OCI-LY1 (cell line): ENCODE measurements at regions not wholly inside any gene's neighbourhood (a gene's known extent, or its start where the extent isn't known, plus 50 kb on each side); places are given as distances from the start of the nearest gene placed in this dataset.

ENCODE experiments used
- H2AFZ ChIP-seq: fragments of 200-600 bp; sonication (generic), shearing (Covaris generic); 2 replicates; pipeline ENCODE4 v1.6.0; 2014; ENCODE audit warnings: antibody characterized with exemption, mild to moderate bottlenecking, low read length
- H3F3A ChIP-seq: fragments of 200-600 bp; sonication (generic), shearing (Covaris generic); 2 replicates; pipeline ENCODE4 v1.6.0; 2014; ENCODE audit warnings: mild to moderate bottlenecking, antibody characterized with exemption, low read length, moderate library complexity; ENCODE audit not compliant: insufficient read depth
- H3K27ac ChIP-seq: fragments of 200-600 bp; sonication (generic); 2 replicates; pipeline ENCODE4 v1.5.1; 2014; ENCODE audit warnings: low read length, mixed run types, mild to moderate bottlenecking, low read depth; ENCODE audit not compliant: poor library complexity, severe bottlenecking
- H3K27me3 ChIP-seq: fragments of 200-600 bp; sonication (generic); 2 replicates; pipeline ENCODE4 v1.6.0; 2014; ENCODE audit warnings: antibody characterized with exemption, mild to moderate bottlenecking, low read length, moderate library complexity; ENCODE audit not compliant: insufficient read depth
- H3K36me3 ChIP-seq: fragments of 200-600 bp; sonication (generic); 2 replicates; pipeline ENCODE4 v1.6.1; 2014; ENCODE audit warnings: mild to moderate bottlenecking, antibody characterized with exemption, low read length, moderate library complexity, mixed read lengths; ENCODE audit not compliant: insufficient read depth
- H3K4me1 ChIP-seq: fragments of 200-600 bp; sonication (generic); 2 replicates; pipeline ENCODE4 v1.5.1; 2014; ENCODE audit warnings: mild to moderate bottlenecking, low read length, moderate library complexity; ENCODE audit not compliant: insufficient read depth, severe bottlenecking
- H3K4me2 ChIP-seq: fragments of 200-600 bp; sonication (generic), shearing (Covaris generic); 2 replicates; pipeline ENCODE4 v1.6.1; 2014; ENCODE audit warnings: low read length
- H3K4me3 ChIP-seq: fragments of 200-600 bp; sonication (generic); 2 replicates; pipeline ENCODE4 v1.5.1; 2014; ENCODE audit warnings: low read length, low read depth, mild to moderate bottlenecking, mixed read lengths; ENCODE audit not compliant: poor library complexity, severe bottlenecking
- H3K79me2 ChIP-seq: fragments of 200-600 bp; shearing (Covaris generic); 2 replicates; pipeline ENCODE4 v1.6.1; 2016; ENCODE audit warnings: mixed run types, low read length, mixed read lengths; ENCODE audit not compliant: insufficient read depth
- H3K9ac ChIP-seq: fragments of 200-600 bp; sonication (generic), shearing (Covaris generic); 2 replicates; pipeline ENCODE4 v1.6.1; 2014; ENCODE audit warnings: mild to moderate bottlenecking, low read length, mixed read lengths
- H3K9me2 ChIP-seq: fragments of 200-600 bp; sonication (generic), shearing (Covaris generic); 2 replicates; pipeline ENCODE4 v1.6.1; 2014; ENCODE audit warnings: low read depth, mild to moderate bottlenecking, low read length, mixed read lengths
- H3K9me3 ChIP-seq: fragments of 200-600 bp; shearing (Covaris generic); 2 replicates; pipeline ENCODE4 v1.6.1; 2014; ENCODE audit warnings: low read length, mixed read lengths
- H4K20me1 ChIP-seq: fragments of 200-600 bp; sonication (generic), shearing (Covaris generic); 2 replicates; pipeline ENCODE4 v1.6.0; 2016; ENCODE audit warnings: mild to moderate bottlenecking, low read length; ENCODE audit not compliant: insufficient read depth
- CTCF ChIP-seq: fragments of 200-600 bp; sonication (generic), shearing (Covaris generic); IDR thresholded peaks from 2 replicates; pipeline ENCODE4 v1.5.1; 2017; ENCODE audit warnings: mild to moderate bottlenecking, antibody characterized with exemption, low read length, moderate library complexity, mixed read lengths
- EZH2 ChIP-seq: fragments of 200-600 bp; sonication (generic), shearing (Covaris generic); IDR thresholded peaks from 2 replicates; pipeline ENCODE4 v1.8.0; 2017; ENCODE audit warnings: borderline replicate concordance, mixed run types, mild to moderate bottlenecking, antibody characterized with exemption, low read length, moderate library complexity, mixed read lengths

GRCh38 chr11:70574725-70575347 lies 176.5 kb downstream of the CTTN start:
- H3K9ac ChIP-seq, result no peak overlapping the region
- no peaks in the 10 kb centered on the region for H3K79me2 ChIP-seq
- H3K4me2 ChIP-seq, result no peak overlapping the region
- no peaks in the 10 kb centered on the region for H3K4me1 ChIP-seq
- no peak overlapping the region for H2AFZ ChIP-seq
- TF ChIP-seq CTCF (no peak), EZH2 (no peak)
- no peaks in the 10 kb centered on the region for H3K9me3 ChIP-seq
- H3K9me2 ChIP-seq, result no peaks in the 10 kb centered on the region
- H3F3A ChIP-seq, result no peaks in the 10 kb centered on the region
- H3K27ac ChIP-seq, result no peak overlapping the region
- no peaks in the 10 kb centered on the region for H4K20me1 ChIP-seq
- H3K4me3 ChIP-seq, result no peak overlapping the region
- peaks cover under 1% of the 10 kb centered on the region; the same call in 1 of the 2 replicates for H3K27me3 ChIP-seq
- H3K36me3 ChIP-seq, result no peaks in the 10 kb centered on the region

GRCh38 chr11:70575396-70576060 lies 177.2 kb downstream of the CTTN start:
- Histone ChIP-seq H3K27me3 (no peaks in the 10 kb centered on the region; the same call in 1 of the 2 replicates), H3K9me3 (no peaks in the 10 kb centered on the region)
- TF ChIP-seq EZH2, result no peak
- no peak for TF ChIP-seq CTCF

DNA sequence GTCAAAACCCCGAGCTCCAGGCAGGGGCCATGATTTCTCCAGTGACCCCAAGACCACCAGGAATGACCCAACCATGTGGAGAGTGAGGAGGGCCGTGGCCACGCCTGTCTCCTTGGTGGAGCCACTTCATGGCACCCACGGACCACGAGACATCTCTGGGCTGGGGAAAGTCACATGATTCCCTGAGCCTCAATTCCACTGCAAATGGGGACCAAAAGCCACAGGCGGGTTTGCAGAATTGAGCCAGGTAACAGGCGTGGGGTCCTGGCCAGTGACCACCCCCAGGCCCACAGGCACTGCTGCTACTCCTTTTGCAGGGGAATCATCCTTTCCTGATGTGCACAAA lies 178.9 kb downstream of the CTTN start:
- no peaks in the 10 kb centered on the region for H3K4me1 ChIP-seq
- H4K20me1 ChIP-seq, result no peaks in the 10 kb centered on the region
- no peaks in the 10 kb centered on the region for H3K36me3 ChIP-seq
- no peaks in the 10 kb centered on the region for H3K9me2 ChIP-seq
- H3K79me2 ChIP-seq, result no peaks in the 10 kb centered on the region
- no peak overlapping the region for H3K27ac ChIP-seq
- no peak overlapping the region for H3K4me3 ChIP-seq
- H3K9me3 ChIP-seq, result no peaks in the 10 kb centered on the region
- H3K4me2 ChIP-seq, result no peak overlapping the region
- H2AFZ ChIP-seq, result no peak overlapping the region
- no peaks in the 10 kb centered on the region; the same call in 1 of the 2 replicates for H3K27me3 ChIP-seq
- TF ChIP-seq EZH2 (no peak), CTCF (no peak)
- no peaks in the 10 kb centered on the region for H3F3A ChIP-seq
- H3K9ac ChIP-seq, result no peak overlapping the region

More at GRCh38 chr11:70575396-70576060, 177.2 kb downstream of the CTTN start:
- Histone ChIP-seq H2AFZ (no peak overlapping the region), H4K20me1 (no peaks in the 10 kb centered on the region), H3K4me3 (no peak overlapping the region), H3K9ac (no peak overlapping the region), H3K4me2 (no peak overlapping the region), H3F3A (no peaks in the 10 kb centered on the region), H3K4me1 (no peaks in the 10 kb centered on the region), H3K36me3 (no peaks in the 10 kb centered on the region), H3K27ac (no peak overlapping the region), H3K9me2 (no peaks in the 10 kb centered on the region), H3K79me2 (no peaks in the 10 kb centered on the region)
